GM10266 (cell line): ENCODE measurements at regions not wholly inside any gene's neighbourhood (a gene's known extent, or its start where the extent isn't known, plus 50 kb on each side); places are given as distances from the start of the nearest gene placed in this dataset.

Experiments
- DNase-seq: peaks from one replicate; pipeline ENCODE4 v3.0.0; 2012; ENCODE audit errors: extremely low spot score
- TF ChIP-seq, protein P1 (sequence below): IDR thresholded peaks from 2 replicates; pipeline ENCODE4 v1.5.1; 2012; ENCODE audit warnings: mild to moderate bottlenecking, low read depth; ENCODE audit not compliant: control insufficient read depth, insufficient read depth; ENCODE audit errors: missing control alignments

DNA sequence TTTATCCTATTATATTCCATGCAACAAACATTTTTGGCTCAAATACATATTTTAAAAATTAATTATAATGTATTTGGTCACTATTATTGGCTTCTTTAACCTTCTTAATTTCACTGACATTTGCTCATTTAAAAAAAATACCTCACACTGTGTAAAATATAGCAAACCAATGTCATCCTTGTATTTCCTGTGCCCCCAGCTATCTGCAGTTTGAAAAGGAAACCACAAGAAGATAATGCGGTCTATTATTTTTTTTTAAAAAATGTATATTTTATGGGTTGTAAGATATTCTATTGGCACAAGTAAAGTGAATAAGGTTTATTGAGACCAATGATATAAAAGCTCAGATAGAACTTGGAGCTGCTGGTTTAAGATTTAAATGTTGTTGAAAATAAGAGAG, 904.2 kb downstream of the SI start:
- no peak for DNase-seq
- TF ChIP-seq, protein P1, sequence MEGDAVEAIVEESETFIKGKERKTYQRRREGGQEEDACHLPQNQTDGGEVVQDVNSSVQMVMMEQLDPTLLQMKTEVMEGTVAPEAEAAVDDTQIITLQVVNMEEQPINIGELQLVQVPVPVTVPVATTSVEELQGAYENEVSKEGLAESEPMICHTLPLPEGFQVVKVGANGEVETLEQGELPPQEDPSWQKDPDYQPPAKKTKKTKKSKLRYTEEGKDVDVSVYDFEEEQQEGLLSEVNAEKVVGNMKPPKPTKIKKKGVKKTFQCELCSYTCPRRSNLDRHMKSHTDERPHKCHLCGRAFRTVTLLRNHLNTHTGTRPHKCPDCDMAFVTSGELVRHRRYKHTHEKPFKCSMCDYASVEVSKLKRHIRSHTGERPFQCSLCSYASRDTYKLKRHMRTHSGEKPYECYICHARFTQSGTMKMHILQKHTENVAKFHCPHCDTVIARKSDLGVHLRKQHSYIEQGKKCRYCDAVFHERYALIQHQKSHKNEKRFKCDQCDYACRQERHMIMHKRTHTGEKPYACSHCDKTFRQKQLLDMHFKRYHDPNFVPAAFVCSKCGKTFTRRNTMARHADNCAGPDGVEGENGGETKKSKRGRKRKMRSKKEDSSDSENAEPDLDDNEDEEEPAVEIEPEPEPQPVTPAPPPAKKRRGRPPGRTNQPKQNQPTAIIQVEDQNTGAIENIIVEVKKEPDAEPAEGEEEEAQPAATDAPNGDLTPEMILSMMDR, result no peak

DNA sequence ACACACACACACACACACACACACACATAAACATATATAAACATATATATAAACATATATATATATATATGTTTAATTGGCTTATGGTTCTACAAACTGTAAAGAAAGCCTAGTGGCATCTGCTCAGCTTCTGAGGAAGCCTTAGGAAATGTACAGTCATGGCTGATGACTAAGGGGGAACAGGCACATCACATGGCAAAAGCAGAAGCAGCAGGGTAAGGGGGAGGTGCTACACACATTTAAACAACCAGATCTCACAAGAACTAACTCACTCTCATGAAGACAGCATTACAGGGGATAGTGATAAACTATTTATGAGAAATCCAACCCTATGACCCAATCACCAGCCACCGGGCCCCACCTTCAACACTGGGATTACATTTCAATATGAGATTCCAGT, 922.9 kb downstream of the SI start:
- DNase-seq, result no peak
- TF ChIP-seq, protein P1, result no peak

DNA sequence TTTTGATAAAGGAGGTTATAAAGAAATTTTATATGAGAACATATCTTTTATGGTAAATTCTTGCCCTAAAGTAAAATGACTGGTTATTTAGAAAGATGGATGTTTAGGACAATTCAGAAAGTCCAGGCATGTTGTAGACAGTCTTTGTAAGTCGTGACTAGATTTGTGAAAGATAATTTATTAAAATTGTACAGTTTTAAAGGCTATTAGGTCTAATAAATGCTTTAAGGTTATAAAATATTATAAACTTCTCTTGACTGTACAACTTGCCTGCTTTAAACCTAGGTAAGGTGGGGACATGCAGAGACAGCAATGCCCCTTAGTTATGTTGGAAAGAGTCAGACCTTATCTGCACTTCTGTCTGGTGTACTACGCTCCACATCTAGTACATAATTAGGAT, 933.5 kb downstream of the SI start:
- TF ChIP-seq, protein P1, result no peak
- DNase-seq, result no peak

DNA sequence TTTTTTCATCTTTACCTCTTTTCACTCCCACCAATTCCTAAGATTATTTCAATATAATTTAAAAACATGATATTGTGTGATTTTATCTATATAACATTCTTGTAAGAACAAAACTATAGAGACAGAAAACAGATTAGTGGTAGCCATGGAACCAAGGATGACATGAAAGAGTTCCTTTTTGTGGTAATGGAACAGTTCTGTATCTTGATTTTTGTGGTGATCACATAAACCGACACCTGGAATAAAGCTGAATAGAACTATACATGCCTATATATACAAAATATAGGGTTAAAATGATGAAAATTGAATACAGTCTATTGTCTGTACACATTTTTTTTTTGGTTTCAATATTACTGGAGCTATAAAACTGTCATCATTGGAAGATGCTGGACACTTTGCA, 945.4 kb downstream of the SI start:
- TF ChIP-seq, protein P1, result no peak
- no peak for DNase-seq

DNA sequence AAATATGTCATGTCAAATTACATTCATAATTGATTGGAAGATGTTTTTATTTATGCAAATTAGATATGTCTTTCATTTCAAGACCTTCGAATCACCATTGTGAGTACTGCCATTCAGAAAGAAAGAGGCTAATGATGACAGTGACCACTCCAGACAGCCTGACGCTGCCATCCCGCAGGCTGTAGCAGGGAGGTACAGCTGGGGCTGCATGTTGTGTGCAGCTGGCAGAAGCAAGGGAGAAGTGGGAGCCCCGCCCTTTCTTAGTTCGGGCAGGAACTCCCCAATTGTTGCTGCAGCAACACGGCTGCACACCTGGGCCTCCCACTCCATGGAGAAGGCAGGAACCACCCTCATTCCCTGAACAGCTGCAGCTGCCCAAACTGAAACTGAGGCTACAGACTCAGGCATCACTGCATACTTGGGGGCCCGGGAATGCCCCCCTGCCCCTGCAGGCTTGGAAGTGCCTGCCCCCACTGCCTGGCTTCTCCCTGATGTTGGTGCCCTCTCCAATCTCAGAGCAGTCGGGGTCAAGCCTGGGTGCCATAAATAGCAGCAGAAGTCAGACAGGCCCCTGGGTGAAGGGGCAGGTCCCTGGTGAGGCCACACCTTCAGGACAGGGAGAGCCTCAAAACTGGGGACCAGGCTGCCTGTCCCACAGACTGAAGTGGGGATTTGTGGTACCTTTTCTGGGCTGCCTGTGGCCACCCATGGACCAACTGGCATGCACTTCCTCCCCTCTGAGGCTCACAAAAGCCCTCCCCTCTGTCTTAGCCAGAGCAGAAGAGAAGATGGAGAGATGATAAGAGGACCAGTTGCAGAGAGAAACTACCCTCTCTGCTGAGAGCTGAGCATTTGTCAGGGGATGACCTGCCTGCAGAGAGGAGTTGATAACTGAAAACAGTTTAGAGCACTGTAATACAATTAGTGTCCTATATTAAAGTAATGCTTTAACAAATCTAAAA, 964.6 kb downstream of the SI start:
- DNase-seq, result no peak
- TF ChIP-seq, protein P1, result no peak

DNA sequence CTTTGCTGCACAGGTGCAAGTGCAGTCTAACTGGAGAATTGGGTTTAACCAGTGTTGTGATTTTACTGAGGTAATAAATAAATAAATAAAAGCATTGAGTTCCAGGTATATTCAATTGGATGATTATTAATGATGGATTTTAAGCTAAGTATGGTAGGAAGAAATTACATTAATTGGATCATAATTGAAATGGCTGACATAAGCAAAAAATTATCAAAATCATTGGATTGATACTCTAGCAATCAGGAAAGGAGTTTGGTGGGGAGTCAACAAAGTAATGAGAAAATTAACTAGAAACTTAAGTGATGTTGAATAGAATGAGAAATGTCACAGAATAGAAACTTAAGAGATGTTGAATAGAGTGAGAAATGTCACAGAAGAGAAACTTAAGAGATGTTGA, 981.9 kb downstream of the SI start:
- DNase-seq, result no peak

More for the DNA sequence above, 981.9 kb downstream of the SI start:
- TF ChIP-seq, protein P1, result no peak
